NCI-H187 treated with DMSO at 0.1 percent for 48 hours (cell line): ENCODE measurements at regions not wholly inside any gene's neighbourhood (a gene's known extent, or its start where the extent isn't known, plus 50 kb on each side); places are given as distances from the start of the nearest gene placed in this dataset.

Experiments
- DNase-seq: peaks from one replicate; lab custom pipeline; 2025; lab: John Stamatoyannopoulos, UW

- DNase-seq: no peak
Observed at GRCh38 chr2:2692599-2693389, 361.7 kb upstream of the MYT1L start.

GRCh38 chr2:2691419-2691818 is 360.3 kb upstream of the MYT1L start:
- no peak for DNase-seq

- DNase-seq: no peak
Observed at GRCh38 chr2:2690985-2691384, 359.9 kb upstream of the MYT1L start.

- DNase-seq: peak; percentile 40
Observed at GRCh38 chr2:2689306-2689705, 358.2 kb upstream of the MYT1L start.

- no peak for DNase-seq
Observed at GRCh38 chr2:2688254-2688653, 357.2 kb upstream of the MYT1L start.

GRCh38 chr2:2687745-2688144 is 356.7 kb upstream of the MYT1L start:
- no peak for DNase-seq

- no peak for DNase-seq
Observed at GRCh38 chr2:2686222-2686621, 355.1 kb upstream of the MYT1L start.

GRCh38 chr2:2683606-2684224 is 352.6 kb upstream of the MYT1L start:
- DNase-seq: no peak

GRCh38 chr2:2682700-2683342 is 351.7 kb upstream of the MYT1L start:
- no peak for DNase-seq

- no peak for DNase-seq
Observed at GRCh38 chr2:2681711-2682251, 350.7 kb upstream of the MYT1L start.

GRCh38 chr2:2681085-2681484 is 350.0 kb upstream of the MYT1L start:
- DNase-seq: no peak

- DNase-seq: no peak
Observed at GRCh38 chr2:2674831-2675230, 343.8 kb upstream of the MYT1L start.

GRCh38 chr2:2673406-2673805 is 342.3 kb upstream of the MYT1L start:
- no peak for DNase-seq

- no peak for DNase-seq
Observed at GRCh38 chr2:2672249-2672648, 341.2 kb upstream of the MYT1L start.

- DNase-seq: no peak
Observed at GRCh38 chr2:2671826-2672225, 340.8 kb upstream of the MYT1L start.

- no peak for DNase-seq
Observed at GRCh38 chr2:2669316-2669715, 338.2 kb upstream of the MYT1L start.

GRCh38 chr2:2668681-2669265 is 337.7 kb upstream of the MYT1L start:
- DNase-seq: no peak

GRCh38 chr2:2667690-2668089 is 336.6 kb upstream of the MYT1L start:
- DNase-seq: no peak

- DNase-seq: no peak
Observed at GRCh38 chr2:2665834-2666133, 334.7 kb upstream of the MYT1L start.

GRCh38 chr2:2664989-2665833 is 334.1 kb upstream of the MYT1L start:
- no peak for DNase-seq

GRCh38 chr2:2663401-2664036 is 332.4 kb upstream of the MYT1L start:
- no peak for DNase-seq
